ENCODE measurements at regions not wholly inside any gene's neighbourhood (a gene's known extent, or its start where the extent isn't known, plus 50 kb on each side); places are given as distances from the start of the nearest gene placed in this dataset.

- Histone ChIP-seq H3K79me1 (ENCODE audit: insufficient read depth, low read depth, low read length, poor library complexity, severe bottlenecking) (no peaks in the 10 kb centered on the region), H3K4me2 (ENCODE audit: insufficient read depth, insufficient read length, low read length) (no peak overlapping the region)
- H3K27me3 Mint-ChIP-seq (ENCODE audit: low read depth) = peaks cover 27% of the 10 kb centered on the region
Measured at GRCh38 chr22:27397954-27398342, 403.6 kb downstream of the MN1 start.

More at GRCh38 chr22:27397954-27398342, 403.6 kb downstream of the MN1 start:
- H3K18ac ChIP-seq (ENCODE audit: insufficient read length, low read depth, low read length) = no peak overlapping the region
- no peak overlapping the region for H4K91ac ChIP-seq (ENCODE audit: insufficient read length, low read depth, low read length)
- no peaks in the 10 kb centered on the region for H3K27me3 ChIP-seq (ENCODE audit: insufficient read depth, low read length)
- no peak overlapping the region for H2BK12ac ChIP-seq (ENCODE audit: insufficient read length, low read depth, low read length)
- Mint-ChIP-seq H3K9me3 (no peaks in the 10 kb centered on the region; a peak in 1 of 5 replicates), H3K36me3 (ENCODE audit: insufficient read depth in 1 of 3, low read depth in 3 of 3) (no peaks in the 10 kb centered on the region), H3K4me3 (no peak overlapping the region), H3K27ac (no peak overlapping the region), H3K4me1 (no peaks in the 10 kb centered on the region)
- H3T11ph ChIP-seq (ENCODE audit: low read length) = no peak overlapping the region
- no peak overlapping the region for H2BK15ac ChIP-seq (ENCODE audit: low read depth, low read length)
- no peaks in the 10 kb centered on the region for H4K20me1 ChIP-seq (ENCODE audit: control insufficient read depth, insufficient read depth, insufficient read length)
- H3K56ac ChIP-seq (ENCODE audit: insufficient read length, low read depth, low read length) = no peak overlapping the region
- H3K79me2 ChIP-seq (ENCODE audit: insufficient read depth, low read length) = no peaks in the 10 kb centered on the region
- H2AFZ ChIP-seq (ENCODE audit: low read length) = no peak overlapping the region
- no peaks in the 10 kb centered on the region for H3K4me1 ChIP-seq (ENCODE audit: insufficient read depth, low read length)
- H3K9ac ChIP-seq (ENCODE audit: extremely low read depth, insufficient read length, low read length) = no peak overlapping the region
- no peak overlapping the region for H3K14ac ChIP-seq (ENCODE audit: insufficient read depth, low read length)
- no peaks in the 10 kb centered on the region for H3K23me2 ChIP-seq (ENCODE audit: insufficient read length, low read depth, low read length, poor library complexity, severe bottlenecking)
- H2BK5ac ChIP-seq (ENCODE audit: insufficient read length, low read length) = no peak overlapping the region
- H2BK20ac ChIP-seq (ENCODE audit: low read depth, low read length, poor library complexity, severe bottlenecking) = no peak overlapping the region
- TF ChIP-seq, protein P1, sequence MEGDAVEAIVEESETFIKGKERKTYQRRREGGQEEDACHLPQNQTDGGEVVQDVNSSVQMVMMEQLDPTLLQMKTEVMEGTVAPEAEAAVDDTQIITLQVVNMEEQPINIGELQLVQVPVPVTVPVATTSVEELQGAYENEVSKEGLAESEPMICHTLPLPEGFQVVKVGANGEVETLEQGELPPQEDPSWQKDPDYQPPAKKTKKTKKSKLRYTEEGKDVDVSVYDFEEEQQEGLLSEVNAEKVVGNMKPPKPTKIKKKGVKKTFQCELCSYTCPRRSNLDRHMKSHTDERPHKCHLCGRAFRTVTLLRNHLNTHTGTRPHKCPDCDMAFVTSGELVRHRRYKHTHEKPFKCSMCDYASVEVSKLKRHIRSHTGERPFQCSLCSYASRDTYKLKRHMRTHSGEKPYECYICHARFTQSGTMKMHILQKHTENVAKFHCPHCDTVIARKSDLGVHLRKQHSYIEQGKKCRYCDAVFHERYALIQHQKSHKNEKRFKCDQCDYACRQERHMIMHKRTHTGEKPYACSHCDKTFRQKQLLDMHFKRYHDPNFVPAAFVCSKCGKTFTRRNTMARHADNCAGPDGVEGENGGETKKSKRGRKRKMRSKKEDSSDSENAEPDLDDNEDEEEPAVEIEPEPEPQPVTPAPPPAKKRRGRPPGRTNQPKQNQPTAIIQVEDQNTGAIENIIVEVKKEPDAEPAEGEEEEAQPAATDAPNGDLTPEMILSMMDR (conservative IDR thresholded peaks at IDR 0.05) = no peak
- H2BK120ac ChIP-seq (ENCODE audit: low read depth, low read length, poor library complexity, severe bottlenecking) = no peak overlapping the region
- H3K23ac ChIP-seq (ENCODE audit: insufficient read length, low read depth, low read length) = no peak overlapping the region
- no peaks in the 10 kb centered on the region for H3K9me3 ChIP-seq (ENCODE audit: control insufficient read depth, low read depth, low read length)
- H4K8ac ChIP-seq (replicated peaks; ENCODE audit: insufficient read length, low read depth, low read length) = no peak overlapping the region
- no peak overlapping the region for H4K5ac ChIP-seq (ENCODE audit: insufficient read length, low read depth, low read length)
- no peak overlapping the region for H2AK5ac ChIP-seq (ENCODE audit: insufficient read length, low read length)
- no peak overlapping the region for H3K4ac ChIP-seq (ENCODE audit: low read depth, low read length)
- WGBS (ENCODE audit: extremely low coverage, insufficient read length, low lambda C conversion rate) = no CpG with 5 or more reads among the region's 13 CpGs
- no peak overlapping the region for H3K27ac ChIP-seq (ENCODE audit: insufficient read length, low read depth, low read length)
- no peak for DNase-seq
